HG02943 (cell line): ENCODE measurements at regions not wholly inside any gene's neighbourhood (a gene's known extent, or its start where the extent isn't known, plus 50 kb on each side); places are given as distances from the start of the nearest gene placed in this dataset.
"Not testable (repeated sequence)": the region's sequence is repeated elsewhere in the genome, so short reads cannot be mapped to it uniquely, and the experiment has no call there.

ENCODE experiments used
- ATAC-seq: cut with Tn5 transposase; IDR thresholded peaks from one replicate; pipeline ENCODE4 v1.9.1; 2021; ENCODE audit warnings: mild to moderate bottlenecking, low read depth, moderate library complexity; ENCODE audit not compliant: unreplicated experiment

- not testable (repeated sequence) for ATAC-seq
Observed at GRCh38 chr3:4253072-4253832, 49.9 kb upstream of the SETMAR start.
